GM23338 (cell line): ENCODE measurements at regions not wholly inside any gene's neighbourhood (a gene's known extent, or its start where the extent isn't known, plus 50 kb on each side); places are given as distances from the start of the nearest gene placed in this dataset.
"Not testable (repeated sequence)": the region's sequence is repeated elsewhere in the genome, so short reads cannot be mapped to it uniquely, and the experiment has no call there.

Experiments
- ATAC-seq: fragments of 200-7000 bp; cut with Tn5 transposase; 3 replicates; pipeline ENCODE4 v1.9.1; 2020
- DNase-seq: peaks from one replicate; pipeline ENCODE4 v3.0.0-alpha.2; 2015; ENCODE audit warnings: low spot score
- H2AFZ ChIP-seq: fragments of 200-600 bp; sonication (generic); 2 replicates; pipeline ENCODE4 v1.8.0; 2016; ENCODE audit warnings: antibody characterized with exemption, mild to moderate bottlenecking, moderate library complexity
- H3F3A ChIP-seq: fragments of 200-600 bp; sonication (generic); replicated peaks from 2 replicates; pipeline ENCODE4 v1.8.0; 2017; ENCODE audit warnings: antibody characterized with exemption, mixed run types, low read depth
- H3K27ac ChIP-seq: fragments of 200-600 bp; sonication (generic); 2 replicates; pipeline ENCODE4 v1.6.1; 2016; ENCODE audit warnings: low read depth
- H3K27me3 ChIP-seq: fragments of 200-600 bp; sonication (generic); 2 replicates; pipeline ENCODE4 v1.8.0; 2016; ENCODE audit warnings: mild to moderate bottlenecking, mixed run types, moderate library complexity; ENCODE audit not compliant: insufficient read depth
- H3K36me3 ChIP-seq: fragments of 200-600 bp; sonication (generic); 2 replicates; pipeline ENCODE4 v1.8.0; 2016; ENCODE audit warnings: mild to moderate bottlenecking; ENCODE audit not compliant: insufficient read depth
- H3K4me1 ChIP-seq: fragments of 200-600 bp; sonication (generic); 2 replicates; pipeline ENCODE4 v1.8.0; 2016; ENCODE audit warnings: mild to moderate bottlenecking, moderate library complexity; ENCODE audit not compliant: insufficient read depth
- H3K4me2 ChIP-seq: fragments of 200-600 bp; sonication (generic); 2 replicates; pipeline ENCODE4 v1.7.1; 2017; ENCODE audit warnings: mixed run types
- H3K4me3 ChIP-seq: fragments of 200-600 bp; sonication (generic); 2 replicates; pipeline ENCODE4 v1.6.1; 2016; ENCODE audit warnings: mixed run types
- H3K79me2 ChIP-seq: fragments of 200-600 bp; sonication (generic); replicated peaks from 2 replicates; pipeline ENCODE4 v1.8.0; 2017; ENCODE audit warnings: mild to moderate bottlenecking; ENCODE audit not compliant: insufficient read depth
- H3K9me2 ChIP-seq: fragments of 200-600 bp; sonication (generic); 2 replicates; pipeline ENCODE4 v1.8.0; 2017; ENCODE audit not compliant: insufficient read depth
- H4K20me1 ChIP-seq: fragments of 200-600 bp; sonication (generic); replicated peaks from 2 replicates; pipeline ENCODE4 v1.8.0; 2017; ENCODE audit warnings: mild to moderate bottlenecking; ENCODE audit not compliant: insufficient read depth
- H3K27ac Mint-ChIP-seq: 2 replicates; pipeline ENCODE4 v1.8.0; 2020; ENCODE audit warnings: inconsistent platforms, mild to moderate bottlenecking, moderate library complexity, mixed read lengths
- H3K27me3 Mint-ChIP-seq: 3 replicates; pipeline ENCODE4 v1.8.0; 2022; ENCODE audit warnings: low read depth, mild to moderate bottlenecking, moderate library complexity, mixed read lengths, inconsistent platforms; ENCODE audit not compliant: insufficient read depth, poor library complexity
- H3K36me3 Mint-ChIP-seq: 3 replicates; pipeline ENCODE4 v1.8.0; 2021; ENCODE audit warnings: low read depth, mild to moderate bottlenecking, inconsistent platforms, moderate library complexity, mixed read lengths
- H3K4me1 Mint-ChIP-seq: 3 replicates; pipeline ENCODE4 v1.8.0; 2020; ENCODE audit warnings: mild to moderate bottlenecking, inconsistent platforms, mixed read lengths
- H3K4me3 Mint-ChIP-seq: 3 replicates; pipeline ENCODE4 v1.8.0; 2021; ENCODE audit warnings: moderate library complexity, mild to moderate bottlenecking, inconsistent platforms, mixed read lengths
- H3K9me3 Mint-ChIP-seq: 3 replicates; pipeline ENCODE4 v1.8.0; 2020; ENCODE audit warnings: moderate library complexity, mild to moderate bottlenecking, inconsistent platforms, mixed read lengths
- CREB1 ChIP-seq: fragments of 250-450 bp; sonication (Bioruptor Pico); IDR thresholded peaks from 2 replicates; pipeline ENCODE4 v1.5.0; 2020; ENCODE audit warnings: low read depth, mild to moderate bottlenecking, moderate library complexity
- EZH2 ChIP-seq: fragments of 200-600 bp; sonication (generic); IDR thresholded peaks from one replicate; pipeline ENCODE4 v1.8.0; 2017; ENCODE audit warnings: antibody characterized with exemption, mild to moderate bottlenecking, low read depth; ENCODE audit not compliant: unreplicated experiment
- EZH2phosphoT487 ChIP-seq: fragments of 200-600 bp; sonication (generic); IDR thresholded peaks from one replicate; pipeline ENCODE4 v1.8.1; 2018; ENCODE audit warnings: antibody characterized with exemption; ENCODE audit not compliant: unreplicated experiment
- JUNB ChIP-seq: IDR thresholded peaks from one replicate; pipeline ENCODE4 v1.6.1; 2016; ENCODE audit warnings: antibody characterized with exemption; ENCODE audit not compliant: unreplicated experiment
- NANOG ChIP-seq: IDR thresholded peaks from 2 replicates; pipeline ENCODE4 v1.6.1; 2016; ENCODE audit warnings: antibody characterized with exemption, borderline replicate concordance
- ZNF114 ChIP-seq: fragments of 250-450 bp; sonication (Bioruptor Pico); IDR thresholded peaks from 2 replicates; pipeline ENCODE4 v1.5.0; 2020; ENCODE audit warnings: mild to moderate bottlenecking, moderate library complexity
- TF ChIP-seq, protein P1 (sequence below), 2 experiments: fragments of 200-600 bp in 1 of 2; sonication (generic) in 1 of 2; conservative IDR thresholded peaks; 2 replicates each; pipeline versions ENCODE4 v1.5.1 to v1.6.1; 2016 to 2017; ENCODE audit warnings: antibody characterized with exemption in 2 of 2, low read depth in 2 of 2, mild to moderate bottlenecking in 2 of 2, moderate library complexity in 1 of 2
- TF ChIP-seq, protein P2 (sequence below): IDR thresholded peaks from 2 replicates; pipeline ENCODE4 v1.6.1; 2016; ENCODE audit warnings: antibody characterized with exemption
- TF ChIP-seq, protein P3 (sequence below): IDR thresholded peaks from one replicate; pipeline ENCODE4 v1.6.1; 2018; ENCODE audit warnings: antibody characterized with exemption; ENCODE audit not compliant: unreplicated experiment

DNA sequence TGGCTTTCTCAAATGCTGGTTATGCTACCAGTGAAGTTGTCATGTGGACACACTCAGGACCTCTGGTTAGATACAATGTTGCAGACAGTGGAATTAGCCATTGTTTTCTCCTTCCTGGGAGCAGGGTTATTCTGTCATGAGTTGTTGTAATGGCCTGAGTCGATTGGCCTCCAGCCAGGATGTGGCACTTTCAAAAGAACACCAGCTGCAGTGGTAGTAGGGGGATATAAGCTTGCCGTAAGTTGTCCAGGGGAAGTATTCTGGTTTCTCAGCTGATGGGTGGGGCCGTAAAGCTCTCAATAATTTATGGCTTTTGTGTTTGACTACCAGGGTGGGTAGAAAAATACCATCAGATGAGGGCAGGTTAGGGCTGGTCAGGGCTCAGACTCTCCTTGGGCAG lies 697.5 kb upstream of the GNPDA2 start (continued):
- TF ChIP-seq, protein P1, sequence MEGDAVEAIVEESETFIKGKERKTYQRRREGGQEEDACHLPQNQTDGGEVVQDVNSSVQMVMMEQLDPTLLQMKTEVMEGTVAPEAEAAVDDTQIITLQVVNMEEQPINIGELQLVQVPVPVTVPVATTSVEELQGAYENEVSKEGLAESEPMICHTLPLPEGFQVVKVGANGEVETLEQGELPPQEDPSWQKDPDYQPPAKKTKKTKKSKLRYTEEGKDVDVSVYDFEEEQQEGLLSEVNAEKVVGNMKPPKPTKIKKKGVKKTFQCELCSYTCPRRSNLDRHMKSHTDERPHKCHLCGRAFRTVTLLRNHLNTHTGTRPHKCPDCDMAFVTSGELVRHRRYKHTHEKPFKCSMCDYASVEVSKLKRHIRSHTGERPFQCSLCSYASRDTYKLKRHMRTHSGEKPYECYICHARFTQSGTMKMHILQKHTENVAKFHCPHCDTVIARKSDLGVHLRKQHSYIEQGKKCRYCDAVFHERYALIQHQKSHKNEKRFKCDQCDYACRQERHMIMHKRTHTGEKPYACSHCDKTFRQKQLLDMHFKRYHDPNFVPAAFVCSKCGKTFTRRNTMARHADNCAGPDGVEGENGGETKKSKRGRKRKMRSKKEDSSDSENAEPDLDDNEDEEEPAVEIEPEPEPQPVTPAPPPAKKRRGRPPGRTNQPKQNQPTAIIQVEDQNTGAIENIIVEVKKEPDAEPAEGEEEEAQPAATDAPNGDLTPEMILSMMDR (conservative IDR thresholded peaks at IDR 0.05; ENCODE audit: low read depth in 2 of 2), result no peak

DNA sequence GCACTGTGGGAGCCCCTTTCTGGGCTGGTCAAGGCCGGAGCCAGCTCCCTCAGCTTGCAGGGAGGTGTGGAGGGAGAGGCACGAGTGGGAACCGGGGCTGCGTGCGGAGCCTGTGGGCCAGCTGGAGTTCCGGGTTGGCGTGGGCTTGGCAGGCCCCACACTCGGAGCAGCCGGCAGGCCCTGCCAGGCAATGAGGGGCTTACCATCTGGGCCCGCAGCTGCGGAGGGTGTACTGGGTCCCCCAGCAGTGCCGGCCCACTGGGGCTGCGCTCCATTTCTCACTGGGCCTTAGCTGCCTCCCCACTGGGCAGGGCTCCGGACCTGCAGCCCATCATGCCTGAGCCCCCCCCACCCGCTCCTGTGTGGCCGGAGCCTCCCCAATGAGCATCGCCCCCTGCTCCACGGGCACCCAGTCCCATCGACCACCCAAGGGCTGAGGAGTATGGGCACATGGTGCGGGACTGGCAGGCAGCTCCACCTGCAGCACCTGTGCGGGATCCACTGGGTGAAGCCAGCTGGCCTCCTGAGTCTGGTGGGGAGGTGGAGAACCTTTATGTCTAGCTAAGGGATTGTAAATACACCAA lies 693.8 kb upstream of the GNPDA2 start:
- H3K36me3 Mint-ChIP-seq, result peaks cover 18% of the 10 kb centered on the region
- H3K4me3 ChIP-seq, H3K27me3 Mint-ChIP-seq, H3K4me2 ChIP-seq, H3K4me1 Mint-ChIP-seq, H3K4me1 ChIP-seq, H3K27ac ChIP-seq, H3K27ac Mint-ChIP-seq, H2AFZ ChIP-seq, H3K79me2 ChIP-seq, ATAC-seq, DNase-seq, H3K4me3 Mint-ChIP-seq, H3K27me3 ChIP-seq, H3K36me3 ChIP-seq, H3F3A ChIP-seq, H4K20me1 ChIP-seq: not testable (repeated sequence)
- peaks cover 16% of the 10 kb centered on the region; the same call in 1 of the 2 replicates for H3K9me2 ChIP-seq
- H3K9me3 Mint-ChIP-seq, result peaks cover 74% of the 10 kb centered on the region

DNA sequence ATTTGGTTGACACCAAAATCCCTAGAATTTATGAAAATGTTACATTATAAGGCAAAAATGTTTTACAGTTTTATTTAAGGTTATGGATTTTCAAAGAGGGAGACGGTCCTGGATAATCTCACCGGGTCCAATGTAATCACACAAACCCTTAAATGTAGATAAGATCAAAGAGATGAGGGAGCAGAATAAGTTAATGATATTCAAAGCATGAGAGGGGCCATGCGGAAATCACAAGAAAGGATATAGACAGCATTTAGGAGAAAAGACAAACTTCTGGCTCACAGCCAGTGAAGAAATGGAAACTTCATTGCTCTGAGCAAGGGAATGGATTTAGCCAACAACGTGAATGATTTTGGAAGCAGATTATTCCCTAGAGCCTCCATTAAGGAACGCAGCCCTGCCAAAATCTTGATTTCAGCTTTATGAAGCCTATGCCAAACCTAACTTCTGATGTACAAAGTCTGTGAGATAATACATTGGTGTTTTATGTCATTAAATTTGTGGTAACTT lies 684.4 kb upstream of the GNPDA2 start:
- no peak for DNase-seq
- no peaks in the 10 kb centered on the region for H3K9me2 ChIP-seq
- no peaks in the 10 kb centered on the region for H3K36me3 ChIP-seq
- no peak overlapping the region for H3K4me2 ChIP-seq
- no peak overlapping the region for H2AFZ ChIP-seq
- no peak for TF ChIP-seq EZH2phosphoT487
- no peak for TF ChIP-seq EZH2
- TF ChIP-seq, protein P2, sequence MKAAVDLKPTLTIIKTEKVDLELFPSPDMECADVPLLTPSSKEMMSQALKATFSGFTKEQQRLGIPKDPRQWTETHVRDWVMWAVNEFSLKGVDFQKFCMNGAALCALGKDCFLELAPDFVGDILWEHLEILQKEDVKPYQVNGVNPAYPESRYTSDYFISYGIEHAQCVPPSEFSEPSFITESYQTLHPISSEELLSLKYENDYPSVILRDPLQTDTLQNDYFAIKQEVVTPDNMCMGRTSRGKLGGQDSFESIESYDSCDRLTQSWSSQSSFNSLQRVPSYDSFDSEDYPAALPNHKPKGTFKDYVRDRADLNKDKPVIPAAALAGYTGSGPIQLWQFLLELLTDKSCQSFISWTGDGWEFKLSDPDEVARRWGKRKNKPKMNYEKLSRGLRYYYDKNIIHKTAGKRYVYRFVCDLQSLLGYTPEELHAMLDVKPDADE, result no peak
- no peak for TF ChIP-seq CREB1 (CRISPR knock-in tag)
- TF ChIP-seq, protein P3, sequence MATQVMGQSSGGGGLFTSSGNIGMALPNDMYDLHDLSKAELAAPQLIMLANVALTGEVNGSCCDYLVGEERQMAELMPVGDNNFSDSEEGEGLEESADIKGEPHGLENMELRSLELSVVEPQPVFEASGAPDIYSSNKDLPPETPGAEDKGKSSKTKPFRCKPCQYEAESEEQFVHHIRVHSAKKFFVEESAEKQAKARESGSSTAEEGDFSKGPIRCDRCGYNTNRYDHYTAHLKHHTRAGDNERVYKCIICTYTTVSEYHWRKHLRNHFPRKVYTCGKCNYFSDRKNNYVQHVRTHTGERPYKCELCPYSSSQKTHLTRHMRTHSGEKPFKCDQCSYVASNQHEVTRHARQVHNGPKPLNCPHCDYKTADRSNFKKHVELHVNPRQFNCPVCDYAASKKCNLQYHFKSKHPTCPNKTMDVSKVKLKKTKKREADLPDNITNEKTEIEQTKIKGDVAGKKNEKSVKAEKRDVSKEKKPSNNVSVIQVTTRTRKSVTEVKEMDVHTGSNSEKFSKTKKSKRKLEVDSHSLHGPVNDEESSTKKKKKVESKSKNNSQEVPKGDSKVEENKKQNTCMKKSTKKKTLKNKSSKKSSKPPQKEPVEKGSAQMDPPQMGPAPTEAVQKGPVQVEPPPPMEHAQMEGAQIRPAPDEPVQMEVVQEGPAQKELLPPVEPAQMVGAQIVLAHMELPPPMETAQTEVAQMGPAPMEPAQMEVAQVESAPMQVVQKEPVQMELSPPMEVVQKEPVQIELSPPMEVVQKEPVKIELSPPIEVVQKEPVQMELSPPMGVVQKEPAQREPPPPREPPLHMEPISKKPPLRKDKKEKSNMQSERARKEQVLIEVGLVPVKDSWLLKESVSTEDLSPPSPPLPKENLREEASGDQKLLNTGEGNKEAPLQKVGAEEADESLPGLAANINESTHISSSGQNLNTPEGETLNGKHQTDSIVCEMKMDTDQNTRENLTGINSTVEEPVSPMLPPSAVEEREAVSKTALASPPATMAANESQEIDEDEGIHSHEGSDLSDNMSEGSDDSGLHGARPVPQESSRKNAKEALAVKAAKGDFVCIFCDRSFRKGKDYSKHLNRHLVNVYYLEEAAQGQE, result no peak
- TF ChIP-seq NANOG, result no peak
- TF ChIP-seq ZNF114 (CRISPR knock-in tag), result no peak
- no peak for TF ChIP-seq JUNB
- TF ChIP-seq, protein P1 (conservative IDR thresholded peaks at IDR 0.05; ENCODE audit: low read depth in 2 of 2), result no peak
- H3F3A ChIP-seq, result no peaks in the 10 kb centered on the region
- Mint-ChIP-seq H3K9me3 (peaks cover 58% of the 10 kb centered on the region), H3K27ac (no peak overlapping the region), H3K27me3 (no peaks in the 10 kb centered on the region), H3K36me3 (no peaks in the 10 kb centered on the region), H3K4me3 (no peak overlapping the region), H3K4me1 (no peaks in the 10 kb centered on the region)
- ATAC-seq, result no peak
- no peaks in the 10 kb centered on the region for H3K79me2 ChIP-seq
- H4K20me1 ChIP-seq, result no peaks in the 10 kb centered on the region
- no peaks in the 10 kb centered on the region for H3K27me3 ChIP-seq
- H3K27ac ChIP-seq, result no peak overlapping the region
- no peak overlapping the region for H3K4me3 ChIP-seq
- no peaks in the 10 kb centered on the region for H3K4me1 ChIP-seq
